Liver (tissue), 8 donors: ENCODE measurements at regions not wholly inside any gene's neighbourhood (a gene's known extent, or its start where the extent isn't known, plus 50 kb on each side); places are given as distances from the start of the nearest gene placed in this dataset.

Source experiments
- DNase-seq: peaks from one replicate; pipeline ENCODE4 v3.0.0-alpha.2; 2017; ENCODE audit warnings: low spot score
- H3K27ac ChIP-seq, 2 donors: one replicate each; pipeline ENCODE4 v1.7.0; 2013; ENCODE audit warnings: inconsistent platforms in 2 of 2, low read length in 2 of 2, control low read depth in 1 of 2, low read depth in 1 of 2, mild to moderate bottlenecking in 1 of 2
- H3K27me3 ChIP-seq, 4 donors: one replicate each; pipeline versions ENCODE4 v1.6.1 to v1.7.0; 2013; ENCODE audit warnings: low read length in 3 of 4, inconsistent platforms in 1 of 4, mild to moderate bottlenecking in 1 of 4, moderate library complexity in 1 of 4; ENCODE audit not compliant: control insufficient read depth in 4 of 4, insufficient read depth in 4 of 4
- H3K36me3 ChIP-seq, 4 donors: one replicate each; pipeline versions ENCODE4 v1.6.1 to v1.7.0; 2013; ENCODE audit warnings: low read length in 3 of 4, mild to moderate bottlenecking in 3 of 4, low read depth in 1 of 4, moderate library complexity in 1 of 4; ENCODE audit not compliant: control insufficient read depth in 4 of 4, insufficient read depth in 3 of 4
- H3K4me1 ChIP-seq, 4 donors: one replicate each; pipeline versions ENCODE4 v1.6.1 to v1.7.0; 2013; ENCODE audit warnings: low read length in 3 of 4, mild to moderate bottlenecking in 3 of 4, moderate library complexity in 1 of 4; ENCODE audit not compliant: control insufficient read depth in 4 of 4, insufficient read depth in 4 of 4
- H3K4me3 ChIP-seq, 3 donors: one replicate each; pipeline versions ENCODE4 v1.6.1 to v1.7.0; 2013; ENCODE audit warnings: low read length in 3 of 3, control low read depth in 1 of 3, low read depth in 1 of 3, mild to moderate bottlenecking in 1 of 3
- H3K9ac ChIP-seq, 2 donors: one replicate each; pipeline ENCODE4 v1.7.0; 2013; ENCODE audit warnings: low read length in 2 of 2, mild to moderate bottlenecking in 2 of 2, moderate library complexity in 2 of 2, control low read depth in 1 of 2, low read depth in 1 of 2
- H3K9me3 ChIP-seq, 4 donors: one replicate each; pipeline versions ENCODE4 v1.6.1 to v1.7.0; 2013; ENCODE audit warnings: low read length in 3 of 4; ENCODE audit not compliant: control insufficient read depth in 4 of 4
- EGR1 ChIP-seq, 2 donors: IDR thresholded peaks; 2 replicates each; pipeline ENCODE4 v1.6.1; 2016 to 2018; ENCODE audit warnings: antibody characterized with exemption in 2 of 2, low read depth in 2 of 2
- FOXA1 ChIP-seq: IDR thresholded peaks from 2 replicates; pipeline ENCODE4 v1.6.1; 2016; ENCODE audit warnings: antibody characterized with exemption
- FOXA2 ChIP-seq: IDR thresholded peaks from 2 replicates; pipeline ENCODE4 v1.6.1; 2016; ENCODE audit warnings: antibody characterized with exemption
- GABPA ChIP-seq, 2 donors: IDR thresholded peaks in 1 of 2; conservative IDR thresholded peaks in 1 of 2; 2 replicates each; pipeline ENCODE4 v1.6.1; 2016; ENCODE audit warnings: antibody characterized with exemption in 2 of 2, mild to moderate bottlenecking in 1 of 2, moderate library complexity in 1 of 2
- HNF4A ChIP-seq, 2 donors: conservative IDR thresholded peaks; 2 replicates each; pipeline ENCODE4 v1.6.1; 2016; ENCODE audit warnings: antibody characterized with exemption in 2 of 2, mild to moderate bottlenecking in 2 of 2
- JUND ChIP-seq, 2 donors: IDR thresholded peaks; 2 replicates each; pipeline ENCODE4 v1.6.1; 2016; ENCODE audit warnings: antibody characterized with exemption in 2 of 2
- NR2F2 ChIP-seq: IDR thresholded peaks from 2 replicates; pipeline ENCODE4 v1.6.1; 2016; ENCODE audit warnings: antibody characterized with exemption
- RXRA ChIP-seq, 2 donors: IDR thresholded peaks; 2 replicates each; pipeline ENCODE4 v1.6.1; 2017 to 2018; ENCODE audit warnings: antibody characterized with exemption in 2 of 2, mild to moderate bottlenecking in 1 of 2
- SP1 ChIP-seq: IDR thresholded peaks from 2 replicates; pipeline ENCODE4 v1.6.1; 2018; ENCODE audit warnings: antibody characterized with exemption, mild to moderate bottlenecking
- TAF1 ChIP-seq: conservative IDR thresholded peaks from 2 replicates; pipeline ENCODE4 v1.6.1; 2016; ENCODE audit warnings: antibody characterized with exemption, mild to moderate bottlenecking
- WGBS: extraction: QIAGEN DNeasy Blood & Tissue Kit; methylation state at CpG from one replicate; pipeline ENCODE4 v1.1.7; 2013; 5-methylcytosine and 5-hydroxymethylcytosine counted together
- TF ChIP-seq, protein P1 (sequence below): IDR thresholded peaks from 2 replicates; pipeline ENCODE4 v1.6.1; 2016; ENCODE audit warnings: antibody characterized with exemption
- TF ChIP-seq, protein P2 (sequence below): IDR thresholded peaks from 2 replicates; pipeline ENCODE4 v1.6.1; 2016; ENCODE audit warnings: antibody characterized with exemption, mild to moderate bottlenecking
- TF ChIP-seq, protein P3 (sequence below): fragments of 150-350 bp; IDR thresholded peaks from 2 replicates; pipeline ENCODE4 v1.5.1; 2017; ENCODE audit warnings: improper control_type of control experiment, low read depth, low read length; ENCODE audit not compliant: missing input control
- donor health status: healthy.
- donor health status: healthy.
- donor health status: healthy.
- donor health status: healthy.
- donor health status: healthy.

DNA sequence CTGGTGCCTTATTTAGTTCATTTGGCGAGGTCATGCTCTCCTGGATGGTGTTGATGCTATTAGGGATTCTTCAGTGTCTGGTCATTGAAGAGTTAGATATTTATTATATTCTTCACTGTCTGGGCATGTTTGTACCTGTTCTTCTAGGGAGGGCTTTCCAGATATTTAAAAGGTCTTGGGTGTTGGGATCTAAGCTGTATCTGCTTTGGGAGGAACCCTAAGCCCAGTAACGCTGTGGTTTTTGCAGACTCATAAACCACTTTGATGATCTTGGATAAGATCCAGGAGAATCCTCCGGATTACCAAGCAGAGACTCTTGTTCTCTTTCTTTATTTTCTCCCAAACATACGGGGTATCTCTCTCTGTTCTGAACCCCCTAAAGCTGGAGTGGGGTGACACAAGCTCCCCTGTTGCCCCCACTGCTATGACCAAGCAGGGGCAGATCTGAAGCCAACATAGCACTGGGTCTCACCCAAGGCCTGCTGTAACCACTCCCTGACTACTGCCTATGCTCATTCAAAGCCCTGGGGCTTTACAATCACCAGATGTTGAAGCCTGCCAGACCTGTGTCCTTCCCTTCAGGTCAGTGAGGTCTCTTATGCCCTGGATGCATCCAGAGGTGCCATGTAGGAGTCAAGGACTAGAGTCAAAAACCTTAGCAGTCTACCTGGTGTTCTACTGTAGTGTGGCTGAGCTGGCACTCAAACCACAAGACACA, 187.6 kb downstream of the GUCY2F start (continued):
- TF ChIP-seq, protein P1, sequence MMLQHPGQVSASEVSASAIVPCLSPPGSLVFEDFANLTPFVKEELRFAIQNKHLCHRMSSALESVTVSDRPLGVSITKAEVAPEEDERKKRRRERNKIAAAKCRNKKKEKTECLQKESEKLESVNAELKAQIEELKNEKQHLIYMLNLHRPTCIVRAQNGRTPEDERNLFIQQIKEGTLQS, result no peak
- TF ChIP-seq TAF1, result no peak
- TF ChIP-seq FOXA2, result no peak
- TF ChIP-seq FOXA1, result no peak
- no peak for TF ChIP-seq EGR1 (IDR thresholded peaks at IDR 0.05; ENCODE audit: low read depth in 2 of 2)
- no peak for TF ChIP-seq NR2F2

DNA sequence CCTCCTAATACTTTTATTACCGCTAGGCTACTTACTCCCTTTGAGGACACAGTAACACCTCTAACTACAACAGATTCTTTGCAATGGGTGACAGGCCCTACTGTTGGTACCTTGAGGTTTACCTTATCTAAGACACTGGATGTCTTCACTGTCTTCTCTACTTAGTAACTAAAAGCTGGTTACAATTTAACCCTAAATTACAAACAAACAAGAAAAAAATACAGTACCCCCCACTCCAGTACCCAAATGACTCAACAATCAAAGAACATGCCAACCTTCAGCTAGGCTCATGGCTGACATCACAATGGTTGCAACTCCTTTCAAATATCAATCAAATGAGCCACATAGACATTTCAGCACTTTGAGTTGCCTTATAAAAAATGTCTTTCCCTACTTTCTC, 198.0 kb downstream of the GUCY2F start:
- no peaks in the 10 kb centered on the region for H3K27me3 ChIP-seq
- no peak overlapping the region for H3K9ac ChIP-seq
- H3K9me3 ChIP-seq, result no peaks in the 10 kb centered on the region
- no peak for DNase-seq
- no peak overlapping the region for H3K4me3 ChIP-seq
- H3K27ac ChIP-seq, result no peak overlapping the region
- no peaks in the 10 kb centered on the region for H3K4me1 ChIP-seq
- H3K36me3 ChIP-seq, result no peaks in the 10 kb centered on the region
- TF ChIP-seq RXRA (IDR thresholded peaks at IDR 0.05), result no peak
- no peak for TF ChIP-seq EGR1 (IDR thresholded peaks at IDR 0.05; ENCODE audit: low read depth in 2 of 2)
- TF ChIP-seq, protein P2, sequence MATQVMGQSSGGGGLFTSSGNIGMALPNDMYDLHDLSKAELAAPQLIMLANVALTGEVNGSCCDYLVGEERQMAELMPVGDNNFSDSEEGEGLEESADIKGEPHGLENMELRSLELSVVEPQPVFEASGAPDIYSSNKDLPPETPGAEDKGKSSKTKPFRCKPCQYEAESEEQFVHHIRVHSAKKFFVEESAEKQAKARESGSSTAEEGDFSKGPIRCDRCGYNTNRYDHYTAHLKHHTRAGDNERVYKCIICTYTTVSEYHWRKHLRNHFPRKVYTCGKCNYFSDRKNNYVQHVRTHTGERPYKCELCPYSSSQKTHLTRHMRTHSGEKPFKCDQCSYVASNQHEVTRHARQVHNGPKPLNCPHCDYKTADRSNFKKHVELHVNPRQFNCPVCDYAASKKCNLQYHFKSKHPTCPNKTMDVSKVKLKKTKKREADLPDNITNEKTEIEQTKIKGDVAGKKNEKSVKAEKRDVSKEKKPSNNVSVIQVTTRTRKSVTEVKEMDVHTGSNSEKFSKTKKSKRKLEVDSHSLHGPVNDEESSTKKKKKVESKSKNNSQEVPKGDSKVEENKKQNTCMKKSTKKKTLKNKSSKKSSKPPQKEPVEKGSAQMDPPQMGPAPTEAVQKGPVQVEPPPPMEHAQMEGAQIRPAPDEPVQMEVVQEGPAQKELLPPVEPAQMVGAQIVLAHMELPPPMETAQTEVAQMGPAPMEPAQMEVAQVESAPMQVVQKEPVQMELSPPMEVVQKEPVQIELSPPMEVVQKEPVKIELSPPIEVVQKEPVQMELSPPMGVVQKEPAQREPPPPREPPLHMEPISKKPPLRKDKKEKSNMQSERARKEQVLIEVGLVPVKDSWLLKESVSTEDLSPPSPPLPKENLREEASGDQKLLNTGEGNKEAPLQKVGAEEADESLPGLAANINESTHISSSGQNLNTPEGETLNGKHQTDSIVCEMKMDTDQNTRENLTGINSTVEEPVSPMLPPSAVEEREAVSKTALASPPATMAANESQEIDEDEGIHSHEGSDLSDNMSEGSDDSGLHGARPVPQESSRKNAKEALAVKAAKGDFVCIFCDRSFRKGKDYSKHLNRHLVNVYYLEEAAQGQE, result no peak
- TF ChIP-seq JUND (IDR thresholded peaks at IDR 0.05), result no peak
- no peak for TF ChIP-seq FOXA2
- no peak for TF ChIP-seq SP1
- TF ChIP-seq HNF4A (conservative IDR thresholded peaks at IDR 0.05), result no peak
- no peak for TF ChIP-seq FOXA1
- TF ChIP-seq, protein P3, sequence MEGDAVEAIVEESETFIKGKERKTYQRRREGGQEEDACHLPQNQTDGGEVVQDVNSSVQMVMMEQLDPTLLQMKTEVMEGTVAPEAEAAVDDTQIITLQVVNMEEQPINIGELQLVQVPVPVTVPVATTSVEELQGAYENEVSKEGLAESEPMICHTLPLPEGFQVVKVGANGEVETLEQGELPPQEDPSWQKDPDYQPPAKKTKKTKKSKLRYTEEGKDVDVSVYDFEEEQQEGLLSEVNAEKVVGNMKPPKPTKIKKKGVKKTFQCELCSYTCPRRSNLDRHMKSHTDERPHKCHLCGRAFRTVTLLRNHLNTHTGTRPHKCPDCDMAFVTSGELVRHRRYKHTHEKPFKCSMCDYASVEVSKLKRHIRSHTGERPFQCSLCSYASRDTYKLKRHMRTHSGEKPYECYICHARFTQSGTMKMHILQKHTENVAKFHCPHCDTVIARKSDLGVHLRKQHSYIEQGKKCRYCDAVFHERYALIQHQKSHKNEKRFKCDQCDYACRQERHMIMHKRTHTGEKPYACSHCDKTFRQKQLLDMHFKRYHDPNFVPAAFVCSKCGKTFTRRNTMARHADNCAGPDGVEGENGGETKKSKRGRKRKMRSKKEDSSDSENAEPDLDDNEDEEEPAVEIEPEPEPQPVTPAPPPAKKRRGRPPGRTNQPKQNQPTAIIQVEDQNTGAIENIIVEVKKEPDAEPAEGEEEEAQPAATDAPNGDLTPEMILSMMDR, result no peak
- no peak for TF ChIP-seq GABPA (IDR thresholded peaks at IDR 0.05 in 1 of 2, conservative IDR thresholded peaks at IDR 0.05 in 1 of 2)
- 78% methylated on average over 1 of the region's 1 CpG for WGBS

DNA sequence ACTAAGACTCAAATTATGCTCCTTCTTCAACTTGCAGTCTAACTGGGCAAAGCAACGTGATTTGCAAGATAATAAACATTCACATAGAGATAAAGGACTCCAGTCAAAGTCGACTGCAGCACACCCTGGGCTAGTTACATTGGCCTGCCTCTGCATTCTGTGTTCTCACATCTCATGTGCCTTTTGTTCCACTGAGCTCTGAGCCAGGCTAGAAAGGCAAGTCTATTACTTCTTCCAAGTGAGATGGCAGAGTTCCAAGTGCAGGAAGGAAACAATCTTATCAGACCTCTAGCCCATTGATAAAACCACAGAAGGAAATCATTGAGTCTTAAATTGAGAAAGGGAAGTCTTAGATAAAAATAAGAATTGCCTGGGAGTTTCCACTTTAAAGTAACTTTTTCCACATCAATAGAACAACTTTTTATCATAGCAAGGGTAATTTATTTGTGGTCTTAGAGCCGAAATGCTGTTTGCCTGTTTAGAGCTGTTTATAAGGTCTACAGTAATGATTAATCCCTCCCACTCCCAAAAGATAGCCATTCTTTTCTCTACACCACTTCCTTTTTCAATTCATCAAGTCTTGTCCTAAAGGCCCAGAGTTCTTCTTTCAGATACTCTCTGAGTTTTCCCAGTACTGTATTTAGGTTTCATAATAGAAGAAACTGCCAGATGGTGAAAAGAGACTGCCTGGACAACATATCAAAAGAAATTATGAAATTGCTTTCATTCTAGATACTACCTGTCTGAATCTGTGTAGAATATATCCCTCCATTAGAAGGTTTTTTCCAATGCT, 200.2 kb downstream of the GUCY2F start:
- no peaks in the 10 kb centered on the region for H3K36me3 ChIP-seq
- no peak for DNase-seq
- no peaks in the 10 kb centered on the region for H3K27me3 ChIP-seq
- H3K4me3 ChIP-seq, result no peak overlapping the region
- H3K9ac ChIP-seq, result no peak overlapping the region
- no peak overlapping the region for H3K27ac ChIP-seq
- WGBS, result 11% methylated on average over 3 of the region's 3 CpGs
- H3K4me1 ChIP-seq, result no peaks in the 10 kb centered on the region
- TF ChIP-seq GABPA (IDR thresholded peaks at IDR 0.05 in 1 of 2, conservative IDR thresholded peaks at IDR 0.05 in 1 of 2) (no peak), JUND (IDR thresholded peaks at IDR 0.05) (no peak), FOXA2 (no peak), NR2F2 (no peak)
- TF ChIP-seq, protein P1, result no peak
- TF ChIP-seq, protein P3, result no peak
- no peaks in the 10 kb centered on the region for H3K9me3 ChIP-seq
